ENCODE measurements at regions not wholly inside any gene's neighbourhood (a gene's known extent, or its start where the extent isn't known, plus 50 kb on each side); places are given as distances from the start of the nearest gene placed in this dataset.

GRCh38 chr13:90950160-90950559 is 397.3 kb upstream of the MIR17HG start:
- no peak for DNase-seq

GRCh38 chr13:90951663-90952062 is 395.8 kb upstream of the MIR17HG start:
- DNase-seq = no peak

GRCh38 chr13:90952326-90952725 is 395.2 kb upstream of the MIR17HG start:
- no peak for DNase-seq

- no peak for DNase-seq
Measured at GRCh38 chr13:90954605-90955195, 392.8 kb upstream of the MIR17HG start.

GRCh38 chr13:90956031-90956430 is 391.5 kb upstream of the MIR17HG start:
- no peak for DNase-seq

GRCh38 chr13:90958866-90959265 is 388.6 kb upstream of the MIR17HG start:
- no peak for DNase-seq

- DNase-seq = no peak
Measured at GRCh38 chr13:90968166-90968904, 379.2 kb upstream of the MIR17HG start.

GRCh38 chr13:90974249-90974975 is 373.1 kb upstream of the MIR17HG start:
- DNase-seq = peak; percentile 15 to 40

GRCh38 chr13:90979059-90979458 is 368.4 kb upstream of the MIR17HG start:
- no peak for DNase-seq

GRCh38 chr13:90984756-90985155 is 362.7 kb upstream of the MIR17HG start:
- DNase-seq = no peak

GRCh38 chr13:90995001-90995400 is 352.5 kb upstream of the MIR17HG start:
- no peak for DNase-seq

GRCh38 chr13:90995614-90996013 is 351.9 kb upstream of the MIR17HG start:
- DNase-seq = no peak

- DNase-seq = no peak
Measured at GRCh38 chr13:90997951-90998350, 349.5 kb upstream of the MIR17HG start.

- DNase-seq = peak in 1 of 2 experiments; percentile 59
Measured at GRCh38 chr13:90999401-90999800, 348.1 kb upstream of the MIR17HG start.

GRCh38 chr13:91001371-91001770 is 346.1 kb upstream of the MIR17HG start:
- no peak for DNase-seq

- DNase-seq = no peak
Measured at GRCh38 chr13:91014696-91015095, 332.8 kb upstream of the MIR17HG start.

- DNase-seq = peak; percentile 36 to 44
Measured at GRCh38 chr13:91017031-91017668, 330.3 kb upstream of the MIR17HG start.

GRCh38 chr13:91017669-91018053 is 329.8 kb upstream of the MIR17HG start:
- DNase-seq = no peak

GRCh38 chr13:91020461-91021034 is 326.9 kb upstream of the MIR17HG start:
- no peak for DNase-seq

GRCh38 chr13:91024157-91024792 is 323.2 kb upstream of the MIR17HG start:
- DNase-seq = no peak

- DNase-seq = no peak
Measured at GRCh38 chr13:91025442-91025841, 322.0 kb upstream of the MIR17HG start.

- DNase-seq = no peak
Measured at GRCh38 chr13:91031508-91031907, 316.0 kb upstream of the MIR17HG start.

GRCh38 chr13:91032104-91032503 is 315.4 kb upstream of the MIR17HG start:
- no peak for DNase-seq
